ENCODE measurements at regions not wholly inside any gene's neighbourhood (a gene's known extent, or its start where the extent isn't known, plus 50 kb on each side); places are given as distances from the start of the nearest gene placed in this dataset.

DNA sequence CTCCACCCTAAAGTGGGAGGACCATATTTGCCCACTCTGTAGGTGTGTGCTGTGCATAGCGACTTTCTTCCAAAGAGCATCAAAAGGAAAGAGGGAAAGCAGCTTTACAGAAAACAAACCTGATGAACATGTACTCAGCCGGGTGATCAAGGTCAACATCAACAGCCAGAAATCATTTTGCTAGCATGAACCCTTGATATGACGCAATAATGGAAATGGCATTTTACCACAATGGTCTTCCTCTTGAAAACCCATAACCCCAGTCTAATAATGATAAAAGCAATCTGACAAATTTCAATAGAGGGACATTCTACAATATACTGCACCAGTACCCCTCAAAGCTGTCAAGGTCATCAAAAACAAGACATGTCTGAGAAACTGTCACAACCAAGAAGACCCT is 350.2 kb downstream of the FBXO15 start:
- TF ChIP-seq, protein P1, sequence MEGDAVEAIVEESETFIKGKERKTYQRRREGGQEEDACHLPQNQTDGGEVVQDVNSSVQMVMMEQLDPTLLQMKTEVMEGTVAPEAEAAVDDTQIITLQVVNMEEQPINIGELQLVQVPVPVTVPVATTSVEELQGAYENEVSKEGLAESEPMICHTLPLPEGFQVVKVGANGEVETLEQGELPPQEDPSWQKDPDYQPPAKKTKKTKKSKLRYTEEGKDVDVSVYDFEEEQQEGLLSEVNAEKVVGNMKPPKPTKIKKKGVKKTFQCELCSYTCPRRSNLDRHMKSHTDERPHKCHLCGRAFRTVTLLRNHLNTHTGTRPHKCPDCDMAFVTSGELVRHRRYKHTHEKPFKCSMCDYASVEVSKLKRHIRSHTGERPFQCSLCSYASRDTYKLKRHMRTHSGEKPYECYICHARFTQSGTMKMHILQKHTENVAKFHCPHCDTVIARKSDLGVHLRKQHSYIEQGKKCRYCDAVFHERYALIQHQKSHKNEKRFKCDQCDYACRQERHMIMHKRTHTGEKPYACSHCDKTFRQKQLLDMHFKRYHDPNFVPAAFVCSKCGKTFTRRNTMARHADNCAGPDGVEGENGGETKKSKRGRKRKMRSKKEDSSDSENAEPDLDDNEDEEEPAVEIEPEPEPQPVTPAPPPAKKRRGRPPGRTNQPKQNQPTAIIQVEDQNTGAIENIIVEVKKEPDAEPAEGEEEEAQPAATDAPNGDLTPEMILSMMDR (IDR thresholded peaks at IDR 0.05): no peak
- TF ChIP-seq ZFX (IDR thresholded peaks at IDR 0.05; ENCODE audit: borderline replicate concordance): no peak

Data from 22Rv1 (cell line).